Keratinocyte (primary cell): ENCODE measurements at regions not wholly inside any gene's neighbourhood (a gene's known extent, or its start where the extent isn't known, plus 50 kb on each side); places are given as distances from the start of the nearest gene placed in this dataset.

ENCODE experiments used
- CTCF ChIP-seq, 3 experiments: IDR thresholded peaks in 1 of 3; conservative IDR thresholded peaks in 1 of 3; optimal IDR thresholded peaks in 1 of 3; 2 replicates in 2 of 3; 3 replicates in 1 of 3; pipeline versions ENCODE3 to v1.5.1; 2011; ENCODE audit warnings: low read length in 3 of 3, mild to moderate bottlenecking in 3 of 3, moderate library complexity in 2 of 3, control low read depth in 1 of 3, inconsistent platforms in 1 of 3; ENCODE audit not compliant: insufficient read depth in 2 of 3; ENCODE audit errors: extremely low read depth in 1 of 3
- EZH2 ChIP-seq: IDR thresholded peaks from one replicate; pipeline ENCODE4 v1.6.1; 2012; ENCODE audit warnings: inconsistent platforms, mild to moderate bottlenecking, low read length, moderate library complexity

GRCh38 chr4:138030375-138030774, 211.8 kb downstream of the SLC7A11 start:
- no peak for TF ChIP-seq CTCF (optimal IDR thresholded peaks at IDR 0.05 in 1 of 3, IDR thresholded peaks at IDR 0.05 in 1 of 3, conservative IDR thresholded peaks at IDR 0.05 in 1 of 3; ENCODE audit: extremely low read depth in 1 of 3, insufficient read depth in 2 of 3, low read length in 3 of 3)
- no peak for TF ChIP-seq EZH2
